Thymus (tissue), 11 donors: ENCODE measurements at regions not wholly inside any gene's neighbourhood (a gene's known extent, or its start where the extent isn't known, plus 50 kb on each side); places are given as distances from the start of the nearest gene placed in this dataset.
A peak's percentile ranks its signal among the peaks of the same experiment; 100 is the strongest.

Source experiments
- DNase-seq, 9 donors: peaks; one replicate each; pipeline ENCODE4 v3.0.0-alpha.2; 2013; ENCODE audit warnings: low spot score in 9 of 9, low read depth in 6 of 9, missing footprints in 1 of 9
- H3K27ac ChIP-seq, 2 donors: one replicate each; pipeline ENCODE4 v1.5.1; 2013; ENCODE audit warnings: control low read depth in 1 of 2, low read depth in 1 of 2, low read length in 1 of 2, mild to moderate bottlenecking in 1 of 2, moderate library complexity in 1 of 2
- H3K27me3 ChIP-seq, 2 donors: one replicate each; pipeline ENCODE4 v1.5.1; 2013; ENCODE audit warnings: low read length in 1 of 2; ENCODE audit not compliant: control insufficient read depth in 2 of 2, insufficient read depth in 1 of 2
- H3K36me3 ChIP-seq, 2 donors: one replicate each; pipeline ENCODE4 v1.5.1; 2013; ENCODE audit warnings: low read length in 1 of 2, mild to moderate bottlenecking in 1 of 2, moderate library complexity in 1 of 2; ENCODE audit not compliant: control insufficient read depth in 2 of 2, insufficient read depth in 2 of 2
- H3K4me1 ChIP-seq, 2 donors: one replicate each; pipeline ENCODE4 v1.5.1; 2013; ENCODE audit warnings: low read length in 2 of 2; ENCODE audit not compliant: control insufficient read depth in 2 of 2, insufficient read depth in 2 of 2
- H3K4me3 ChIP-seq, 2 donors: one replicate each; pipeline ENCODE4 v1.5.1; 2013; ENCODE audit warnings: low read length in 2 of 2, control low read depth in 1 of 2, mild to moderate bottlenecking in 1 of 2
- H3K9me3 ChIP-seq, 2 donors: one replicate each; pipeline ENCODE4 v1.5.1; 2013; ENCODE audit warnings: low read length in 1 of 2, mild to moderate bottlenecking in 1 of 2; ENCODE audit not compliant: control insufficient read depth in 2 of 2, insufficient read depth in 1 of 2
- WGBS: extraction: QIAGEN DNeasy Blood & Tissue Kit; methylation state at CpG from one replicate; pipeline ENCODE4 v1.1.7; 2013; 5-methylcytosine and 5-hydroxymethylcytosine counted together
- donor health status: healthy.

DNA sequence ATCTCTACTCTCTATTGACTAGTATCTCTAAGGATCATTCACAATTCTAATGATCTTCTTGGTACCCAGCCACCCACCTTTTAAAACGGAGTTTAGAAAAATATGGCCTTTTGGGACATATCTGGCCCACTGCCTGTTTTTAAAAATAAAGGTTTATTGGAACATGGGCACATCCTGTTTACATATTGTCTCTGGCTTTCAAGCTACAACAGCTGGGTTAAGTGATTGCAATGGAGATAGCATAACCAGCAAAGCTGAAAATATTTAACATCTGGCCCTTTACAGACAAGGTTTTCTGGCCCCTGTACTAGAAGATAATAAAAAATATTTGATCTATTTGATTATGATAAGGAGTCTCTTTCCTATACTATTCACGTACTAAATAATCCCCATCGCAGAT is 232.4 kb upstream of the RHOBTB1 start:
- peak in 2 of 9 donors; percentile 13 to 16 for DNase-seq
- no peak overlapping the region for H3K27ac ChIP-seq

DNA sequence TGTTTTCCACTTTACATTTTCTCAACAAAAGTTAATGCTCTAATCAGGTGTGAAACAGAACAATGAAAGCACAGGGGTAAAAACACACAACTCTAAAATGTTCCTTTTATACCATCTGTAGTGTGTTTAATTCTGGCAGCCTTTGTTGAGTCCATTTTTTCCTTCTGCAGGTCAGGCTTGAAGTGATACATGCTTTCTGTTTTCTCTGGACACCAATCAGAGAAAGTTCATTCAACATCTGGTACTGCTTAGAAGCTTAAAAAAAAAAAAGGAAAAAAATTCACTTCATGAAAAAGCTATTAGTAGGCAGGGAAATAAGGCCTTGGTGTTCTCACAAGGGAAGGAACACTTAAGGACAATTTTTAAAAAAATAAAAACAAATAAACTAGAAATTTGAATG is 231.3 kb upstream of the RHOBTB1 start:
- no peaks in the 10 kb centered on the region for H3K27me3 ChIP-seq
- H3K36me3 ChIP-seq, result no peaks in the 10 kb centered on the region
- no peak for DNase-seq
- H3K27ac ChIP-seq, result no peak overlapping the region
- H3K4me1 ChIP-seq, result peaks cover 0 to 18% of the 10 kb centered on the region in 2 donors
- no peak overlapping the region for H3K4me3 ChIP-seq
- H3K9me3 ChIP-seq, result no peaks in the 10 kb centered on the region

More for the DNA sequence above, 232.4 kb upstream of the RHOBTB1 start:
- Histone ChIP-seq H3K4me1 (peaks cover 0 to 11% of the 10 kb centered on the region in 2 donors), H3K36me3 (no peaks in the 10 kb centered on the region), H3K27me3 (no peaks in the 10 kb centered on the region), H3K4me3 (no peak overlapping the region), H3K9me3 (no peaks in the 10 kb centered on the region)
- 95% methylated on average over 3 of the region's 3 CpGs for WGBS

DNA sequence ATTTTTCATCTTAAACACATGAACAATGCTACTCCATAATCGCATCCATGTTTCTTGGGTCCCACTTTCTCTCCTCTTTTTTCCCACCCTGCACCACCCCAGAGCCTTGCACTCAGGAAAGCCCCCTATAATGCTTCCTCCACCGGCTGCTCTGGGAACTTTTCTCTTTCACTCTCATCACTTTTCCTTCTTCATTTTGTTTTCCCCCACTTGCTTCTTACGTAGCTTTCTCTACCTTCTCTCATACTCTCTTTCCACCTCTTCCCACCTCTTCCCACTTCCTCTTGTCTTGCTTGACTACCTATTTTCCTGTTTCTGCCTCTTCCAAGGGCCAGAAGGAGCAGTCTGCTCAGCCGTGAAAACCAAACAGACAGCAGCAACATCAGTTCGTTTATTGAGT is 229.5 kb upstream of the RHOBTB1 start:
- Histone ChIP-seq H3K36me3 (no peaks in the 10 kb centered on the region), H3K9me3 (no peaks in the 10 kb centered on the region), H3K4me3 (no peak overlapping the region), H3K27ac (no peak overlapping the region), H3K4me1 (peaks cover 0 to 18% of the 10 kb centered on the region in 2 donors), H3K27me3 (no peaks in the 10 kb centered on the region)
- DNase-seq, result no peak
- 93% methylated on average over 5 of the region's 5 CpGs for WGBS

DNA sequence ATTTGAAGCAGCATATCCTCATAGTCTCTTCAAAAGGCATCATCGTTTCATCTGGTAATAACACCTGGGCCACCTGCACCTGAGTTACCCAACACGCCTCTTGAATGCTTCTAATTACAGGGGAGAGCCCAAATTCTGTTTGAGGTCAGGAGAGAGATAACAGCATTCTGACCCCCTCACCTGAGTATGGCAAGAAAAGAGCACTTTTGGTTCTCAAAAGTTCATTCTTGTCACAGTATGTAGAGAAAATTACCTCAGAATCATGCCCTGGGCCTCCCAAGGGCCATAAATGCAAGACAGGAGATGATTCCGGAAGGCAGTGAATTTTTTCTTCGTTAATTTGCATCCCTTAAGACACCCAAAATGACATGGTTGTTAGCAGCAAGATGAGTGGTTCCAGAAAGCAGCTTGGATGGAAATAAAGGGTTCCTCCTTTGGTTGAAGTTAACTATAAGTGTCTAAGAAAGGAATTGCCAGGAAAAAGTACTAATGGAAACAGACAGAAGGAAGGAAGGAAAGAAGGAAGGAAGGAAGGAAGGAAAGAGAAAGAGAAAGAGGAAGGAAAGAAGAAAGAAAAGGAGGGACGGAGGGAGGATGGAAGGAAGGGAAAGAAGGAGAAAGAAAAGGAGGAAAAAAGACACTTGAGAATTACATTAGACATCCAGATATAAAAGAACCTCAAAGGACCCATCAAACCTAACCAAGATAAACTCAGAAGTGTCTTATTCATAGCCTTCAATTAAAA is 228.4 kb upstream of the RHOBTB1 start:
- DNase-seq, result peak in 3 of 9 donors; percentile 6 to 45 (median 8)
- peaks cover 0 to 18% of the 10 kb centered on the region in 2 donors for H3K4me1 ChIP-seq
- no peaks in the 10 kb centered on the region for H3K36me3 ChIP-seq
- peak overlapping the region in 1 of 2 donors; percentile 61 for H3K27ac ChIP-seq
- H3K27me3 ChIP-seq, result no peaks in the 10 kb centered on the region
- 65% methylated on average over 5 of the region's 5 CpGs for WGBS
- H3K4me3 ChIP-seq, result no peak overlapping the region
- H3K9me3 ChIP-seq, result no peaks in the 10 kb centered on the region

DNA sequence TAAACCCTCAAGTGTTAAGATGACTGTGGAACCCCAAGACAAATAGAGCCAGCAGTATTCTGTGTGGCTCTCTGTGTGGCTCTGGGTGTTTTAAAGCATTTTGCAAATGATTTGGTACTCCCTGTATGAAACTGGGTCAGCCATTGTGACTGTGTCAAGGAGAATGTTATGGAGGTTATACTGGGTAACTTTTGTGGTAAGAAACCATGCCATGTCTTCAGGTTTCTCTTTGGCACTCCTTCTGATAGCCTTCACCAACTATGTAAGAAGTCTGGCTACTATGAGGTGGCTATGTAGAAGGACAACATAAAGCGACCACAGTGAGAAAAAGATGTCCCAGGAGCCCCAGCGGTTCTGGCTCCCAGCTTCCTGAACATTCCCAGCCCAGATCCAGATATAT is 226.6 kb upstream of the RHOBTB1 start:
- no peak for DNase-seq
- 97% methylated on average over 2 of the region's 2 CpGs for WGBS
- no peaks in the 10 kb centered on the region for H3K27me3 ChIP-seq
- peaks cover 0 to 15% of the 10 kb centered on the region in 2 donors for H3K4me1 ChIP-seq
- no peak overlapping the region for H3K4me3 ChIP-seq
- no peak overlapping the region for H3K27ac ChIP-seq
- no peaks in the 10 kb centered on the region for H3K9me3 ChIP-seq
- H3K36me3 ChIP-seq, result no peaks in the 10 kb centered on the region

DNA sequence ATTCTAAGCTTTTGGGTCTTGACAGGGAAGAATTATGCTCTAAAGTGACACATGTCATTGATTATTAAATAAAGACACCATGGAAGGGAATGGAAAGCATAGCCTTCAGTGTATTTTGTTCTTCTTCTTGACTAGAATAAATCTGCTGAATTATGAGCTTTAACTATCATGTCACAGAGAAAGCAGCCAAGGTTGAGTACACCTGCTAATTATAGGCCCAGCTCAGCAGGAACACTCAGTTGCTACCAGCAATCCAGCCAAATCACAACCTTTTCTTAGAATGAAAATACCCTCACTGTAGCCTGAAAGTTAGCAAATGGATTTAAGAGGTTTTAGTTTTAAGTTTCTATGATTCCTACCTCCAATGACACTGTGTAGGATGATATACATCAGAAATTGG is 225.3 kb upstream of the RHOBTB1 start:
- peaks cover 0 to 15% of the 10 kb centered on the region in 2 donors for H3K4me1 ChIP-seq
- no peak overlapping the region for H3K4me3 ChIP-seq
- no peaks in the 10 kb centered on the region for H3K36me3 ChIP-seq
- H3K9me3 ChIP-seq, result no peaks in the 10 kb centered on the region
- no peaks in the 10 kb centered on the region for H3K27me3 ChIP-seq
- DNase-seq, result no peak
- no peak overlapping the region for H3K27ac ChIP-seq

DNA sequence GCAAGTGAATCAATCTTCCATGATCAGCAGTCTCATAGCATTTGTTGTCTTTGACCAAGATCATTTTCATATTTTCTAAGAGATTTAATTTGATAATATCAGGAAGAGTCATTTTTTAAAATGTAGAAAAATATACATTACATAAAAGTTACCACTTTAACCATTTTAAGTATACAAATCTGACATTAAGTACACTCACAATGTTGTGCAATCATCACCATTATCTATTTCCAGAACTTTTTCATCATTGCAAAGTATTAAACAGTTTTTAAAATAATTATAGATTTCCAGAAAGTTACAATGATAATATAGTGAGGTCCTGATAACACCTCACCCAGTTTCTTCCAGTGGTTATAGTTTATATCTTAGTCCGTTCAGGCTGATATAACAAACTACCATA is 222.5 kb upstream of the RHOBTB1 start:
- 98% methylated on average over 1 of the region's 1 CpG for WGBS
- Histone ChIP-seq H3K36me3 (no peaks in the 10 kb centered on the region), H3K4me1 (peaks cover 0 to 8% of the 10 kb centered on the region in 2 donors), H3K9me3 (no peaks in the 10 kb centered on the region), H3K27ac (no peak overlapping the region), H3K4me3 (no peak overlapping the region), H3K27me3 (no peaks in the 10 kb centered on the region)
- no peak for DNase-seq

DNA sequence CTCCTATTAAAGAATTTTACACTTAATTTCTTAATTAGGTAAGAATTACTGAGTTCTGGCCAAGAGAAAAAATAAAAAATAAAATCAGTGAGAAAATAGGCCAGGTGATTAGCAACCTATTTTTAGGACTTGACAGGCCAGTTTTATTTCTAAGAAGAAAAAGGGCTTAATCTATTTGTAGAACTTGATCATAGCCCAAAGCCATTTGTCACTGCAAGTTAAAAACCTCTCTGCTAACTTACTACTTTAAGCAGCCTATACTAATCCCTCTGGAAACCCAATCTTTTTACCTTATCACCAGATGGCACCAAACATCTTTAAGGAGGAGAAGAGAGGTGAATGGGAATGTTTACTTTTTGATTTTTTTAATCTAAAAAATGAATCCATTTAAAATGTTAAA is 222.1 kb upstream of the RHOBTB1 start:
- no peak overlapping the region for H3K27ac ChIP-seq
- H3K36me3 ChIP-seq, result no peaks in the 10 kb centered on the region
- peaks cover 0 to 2% of the 10 kb centered on the region in 2 donors for H3K9me3 ChIP-seq
- no peak for DNase-seq
- H3K4me3 ChIP-seq, result no peak overlapping the region
- peaks cover 0 to 4% of the 10 kb centered on the region in 2 donors for H3K4me1 ChIP-seq
- no peaks in the 10 kb centered on the region for H3K27me3 ChIP-seq

DNA sequence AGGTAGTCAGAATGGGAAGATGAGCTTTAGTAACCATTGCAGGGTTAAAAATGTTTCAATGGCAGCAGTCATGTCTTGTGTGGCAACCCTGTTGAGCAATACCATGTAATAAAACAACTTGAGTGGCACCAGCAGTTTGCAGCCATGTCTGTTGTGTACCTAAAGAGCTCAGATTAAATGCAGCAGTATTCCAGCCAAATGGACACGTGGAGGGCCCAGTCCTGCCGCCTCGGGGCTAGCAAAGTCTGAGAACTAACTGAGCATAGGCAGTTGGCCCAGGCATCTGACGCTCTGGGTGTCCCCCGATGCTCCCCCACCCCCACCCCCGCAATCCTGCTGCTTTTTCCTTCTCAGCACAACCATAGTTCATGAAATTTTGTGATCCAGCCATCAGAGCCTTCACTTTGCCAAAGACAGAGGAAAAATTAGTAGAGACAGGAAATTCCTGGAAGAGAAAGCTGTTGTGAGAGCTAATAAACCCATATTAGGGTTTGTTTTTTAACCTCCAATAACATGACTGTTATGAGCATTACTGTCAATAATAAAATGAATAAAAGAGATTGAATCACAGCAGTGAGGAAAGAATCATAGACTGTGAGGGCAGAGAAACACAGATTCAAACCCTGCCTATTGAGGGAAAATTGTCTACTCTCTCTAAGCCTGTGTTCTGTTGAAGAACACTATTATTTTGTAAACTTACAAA is 220.6 kb upstream of the RHOBTB1 start:
- 89% methylated on average over 6 of the region's 6 CpGs for WGBS

More for the DNA sequence above, 220.6 kb upstream of the RHOBTB1 start:
- Histone ChIP-seq H3K9me3 (peaks cover 0 to 2% of the 10 kb centered on the region in 2 donors), H3K27me3 (no peaks in the 10 kb centered on the region), H3K27ac (no peak overlapping the region), H3K4me1 (peaks cover 0 to 2% of the 10 kb centered on the region in 2 donors), H3K36me3 (no peaks in the 10 kb centered on the region), H3K4me3 (no peak overlapping the region)
- DNase-seq, result no peak
